Caco-2 (cell line): ENCODE measurements at regions not wholly inside any gene's neighbourhood (a gene's known extent, or its start where the extent isn't known, plus 50 kb on each side); places are given as distances from the start of the nearest gene placed in this dataset.

Experiments
- BruUV-seq: library from RNA; stranded (reverse); fragments of 400-500 nt; replicated peaks from 2 replicates; lab custom pipeline; 2021; lab: Mats Ljungman, UMichigan
- CTCF ChIA-PET: fragments of 300-600 bp; sonication (Branson Sonifier 250); formaldehyde crosslinking; loops from one replicate; lab custom pipeline; 2022; ENCODE audit warnings: antibody characterized with exemption; lab: Charles Lee
- POLR2A ChIA-PET: fragments of 300-600 bp; sonication (Branson Sonifier 250); formaldehyde crosslinking; loops from one replicate; lab custom pipeline; 2022; ENCODE audit warnings: antibody characterized with exemption; lab: Charles Lee
- DNase-seq, 2 experiments: peaks; one replicate each; pipeline versions ENCODE4 v3.0.0 to v3.0.0-alpha.2; 2020 to 2022
- H3K27me3 ChIP-seq: replicated peaks from 2 replicates; pipeline ENCODE4 v1.6.0; 2011; ENCODE audit warnings: low read length; ENCODE audit not compliant: control insufficient read depth, insufficient read depth
- H3K36me3 ChIP-seq: 2 replicates; pipeline ENCODE4 v1.5.1; 2011; ENCODE audit warnings: low read length; ENCODE audit not compliant: control insufficient read depth, insufficient read depth
- H3K4me1 ChIP-seq: fragments of 250-450 bp; sonication (Bioruptor Pico); 2 replicates; pipeline ENCODE4 v1.5.1; 2020; ENCODE audit warnings: mild to moderate bottlenecking
- H3K4me3 ChIP-seq: 2 replicates; pipeline ENCODE4 v1.5.1; 2011; ENCODE audit warnings: low read depth, mild to moderate bottlenecking, control low read depth, low read length
- H3K9me3 ChIP-seq: fragments of 250-450 bp; sonication (Bioruptor Pico); 2 replicates; pipeline ENCODE4 v1.5.1; 2020; ENCODE audit warnings: mild to moderate bottlenecking, moderate library complexity
- H3K27ac Mint-ChIP-seq: one replicate; pipeline ENCODE4 v1.8.0; 2022; ENCODE audit warnings: mixed read lengths; ENCODE audit not compliant: unreplicated experiment
- H3K27me3 Mint-ChIP-seq: one replicate; pipeline ENCODE4 v1.8.0; 2022; ENCODE audit warnings: mixed read lengths; ENCODE audit not compliant: insufficient read depth, unreplicated experiment
- H3K36me3 Mint-ChIP-seq: one replicate; pipeline ENCODE4 v1.8.0; 2022; ENCODE audit warnings: mild to moderate bottlenecking, mixed read lengths; ENCODE audit not compliant: insufficient read depth, unreplicated experiment
- H3K4me1 Mint-ChIP-seq: one replicate; pipeline ENCODE4 v1.8.0; 2022; ENCODE audit warnings: low read depth, mixed read lengths; ENCODE audit not compliant: unreplicated experiment
- H3K4me3 Mint-ChIP-seq: one replicate; pipeline ENCODE4 v1.8.0; 2022; ENCODE audit warnings: mild to moderate bottlenecking, moderate library complexity, mixed read lengths; ENCODE audit not compliant: unreplicated experiment
- H3K9me3 Mint-ChIP-seq: one replicate; pipeline ENCODE4 v1.8.0; 2022; ENCODE audit warnings: mixed read lengths; ENCODE audit not compliant: unreplicated experiment
- CTCF ChIP-seq, 2 experiments: fragments of 200-600 bp in 1 of 2; IDR thresholded peaks; 1 replicate in 1 of 2; 2 replicates in 1 of 2; pipeline versions ENCODE4 v1.5.1 to v1.8.0; 2011 to 2022; ENCODE audit warnings: antibody characterized with exemption in 1 of 2, control low read depth in 1 of 2, inconsistent platforms in 1 of 2, low read depth in 1 of 2, low read length in 1 of 2, mild to moderate bottlenecking in 1 of 2, moderate library complexity in 1 of 2; ENCODE audit not compliant: insufficient read depth in 1 of 2, severe bottlenecking in 1 of 2, unreplicated experiment in 1 of 2
- intact Hi-C: fragments of 100-400 bp; cut with micrococcal nuclease; formaldehyde crosslinking; loops from one replicate; pipeline ENCODE4 v1.10.0; 2022; ENCODE audit not compliant: unreplicated experiment

GRCh38 chr5:166365164-166365563, 1926.3 kb upstream of the WWC1 start:
- H3K27ac Mint-ChIP-seq = no peak overlapping the region
- no peaks in the 10 kb centered on the region for H3K36me3 Mint-ChIP-seq
- no peaks in the 10 kb centered on the region for H3K36me3 ChIP-seq
- ChIA-PET POLR2A (no interaction called here), CTCF (no interaction called here)
- H3K27me3 Mint-ChIP-seq = no peaks in the 10 kb centered on the region
- H3K4me1 ChIP-seq = peaks cover 4% of the 10 kb centered on the region; the same call in 1 of the 2 replicates
- no peaks in the 10 kb centered on the region for H3K9me3 ChIP-seq
- peaks cover 13% of the 10 kb centered on the region for H3K9me3 Mint-ChIP-seq
- TF ChIP-seq CTCF (IDR thresholded peaks at IDR 0.05; ENCODE audit: insufficient read depth in 1 of 2, low read depth in 1 of 2, low read length in 1 of 2, severe bottlenecking in 1 of 2, unreplicated experiment in 1 of 2) = no peak
- no peak for DNase-seq
- no peaks in the 10 kb centered on the region for H3K4me1 Mint-ChIP-seq
- H3K4me3 ChIP-seq = no peak overlapping the region
- no TSS peak for BruUV-seq
- no peak overlapping the region for H3K4me3 Mint-ChIP-seq
- H3K27me3 ChIP-seq = no peaks in the 10 kb centered on the region
- intact Hi-C loops = no loop called here

- Mint-ChIP-seq H3K4me1 (no peaks in the 10 kb centered on the region), H3K9me3 (no peaks in the 10 kb centered on the region), H3K27ac (no peak overlapping the region), H3K4me3 (no peak overlapping the region), H3K27me3 (no peaks in the 10 kb centered on the region), H3K36me3 (no peaks in the 10 kb centered on the region)
- CTCF ChIA-PET = no interaction called here
- no peaks in the 10 kb centered on the region for H3K27me3 ChIP-seq
- no peak for TF ChIP-seq CTCF (IDR thresholded peaks at IDR 0.05; ENCODE audit: insufficient read depth in 1 of 2, low read depth in 1 of 2, low read length in 1 of 2, severe bottlenecking in 1 of 2, unreplicated experiment in 1 of 2)
- H3K4me3 ChIP-seq = no peak overlapping the region
- no peaks in the 10 kb centered on the region for H3K9me3 ChIP-seq
- H3K4me1 ChIP-seq = peaks cover 4% of the 10 kb centered on the region; the same call in 1 of the 2 replicates
- intact Hi-C loops = no loop called here
- POLR2A ChIA-PET = no interaction called here
- no TSS peak for BruUV-seq
- no peaks in the 10 kb centered on the region for H3K36me3 ChIP-seq
- DNase-seq = no peak
Observed at GRCh38 chr5:166367391-166367790, 1924.1 kb upstream of the WWC1 start.

- Histone ChIP-seq H3K9me3 (no peaks in the 10 kb centered on the region), H3K4me3 (no peak overlapping the region), H3K27me3 (no peaks in the 10 kb centered on the region), H3K4me1 (peaks cover 4% of the 10 kb centered on the region; the same call in 1 of the 2 replicates), H3K36me3 (no peaks in the 10 kb centered on the region)
- no TSS peak for BruUV-seq
- ChIA-PET POLR2A (interaction anchor here (0.6 to 0.7 kb wide), 2 partner anchors 28 to 403 kb away, joined by 4 to 9 read pairs; no protein-coding TSS in a partner anchor), CTCF (no interaction called here)
- DNase-seq = no peak
- intact Hi-C loops = no loop called here
- no peak for TF ChIP-seq CTCF (IDR thresholded peaks at IDR 0.05; ENCODE audit: insufficient read depth in 1 of 2, low read depth in 1 of 2, low read length in 1 of 2, severe bottlenecking in 1 of 2, unreplicated experiment in 1 of 2)
- Mint-ChIP-seq H3K27me3 (no peaks in the 10 kb centered on the region), H3K4me1 (no peaks in the 10 kb centered on the region), H3K27ac (no peak overlapping the region), H3K36me3 (no peaks in the 10 kb centered on the region), H3K4me3 (no peak overlapping the region), H3K9me3 (no peaks in the 10 kb centered on the region)
Observed at GRCh38 chr5:166369346-166369745, 1922.1 kb upstream of the WWC1 start.
